Effector memory CD4-positive, alpha-beta T cell (primary cell): ENCODE measurements at regions not wholly inside any gene's neighbourhood (a gene's known extent, or its start where the extent isn't known, plus 50 kb on each side); places are given as distances from the start of the nearest gene placed in this dataset.

ENCODE experiments used
- DNase-seq, 3 donors: peaks; one replicate each; pipeline ENCODE4 v3.0.0-alpha.2; 2020
- H3K27ac ChIP-seq: 2 replicates; pipeline ENCODE4 v1.7.0; 2013; ENCODE audit warnings: mild to moderate bottlenecking, low read length, moderate library complexity; ENCODE audit not compliant: insufficient read depth, poor library complexity, severe bottlenecking
- H3K27me3 ChIP-seq: replicated peaks from 2 replicates; pipeline ENCODE4 v1.7.0; 2013; ENCODE audit warnings: mild to moderate bottlenecking, low read length; ENCODE audit not compliant: insufficient read depth, control insufficient read depth, poor library complexity, severe bottlenecking
- H3K36me3 ChIP-seq: 2 replicates; pipeline ENCODE4 v1.7.0; 2013; ENCODE audit warnings: mild to moderate bottlenecking, low read length, moderate library complexity; ENCODE audit not compliant: control insufficient read depth, insufficient read depth
- H3K4me1 ChIP-seq: 2 replicates; pipeline ENCODE4 v1.7.0; 2013; ENCODE audit warnings: low read length, mild to moderate bottlenecking; ENCODE audit not compliant: control insufficient read depth, insufficient read depth, poor library complexity, severe bottlenecking
- H3K4me3 ChIP-seq: 2 replicates; pipeline ENCODE4 v1.7.0; 2013; ENCODE audit warnings: low read length, low read depth, mild to moderate bottlenecking; ENCODE audit not compliant: insufficient read depth, poor library complexity, severe bottlenecking
- H3K9me3 ChIP-seq: 2 replicates; pipeline ENCODE4 v1.7.0; 2013; ENCODE audit warnings: mild to moderate bottlenecking, low read length, moderate library complexity; ENCODE audit not compliant: control insufficient read depth

DNA sequence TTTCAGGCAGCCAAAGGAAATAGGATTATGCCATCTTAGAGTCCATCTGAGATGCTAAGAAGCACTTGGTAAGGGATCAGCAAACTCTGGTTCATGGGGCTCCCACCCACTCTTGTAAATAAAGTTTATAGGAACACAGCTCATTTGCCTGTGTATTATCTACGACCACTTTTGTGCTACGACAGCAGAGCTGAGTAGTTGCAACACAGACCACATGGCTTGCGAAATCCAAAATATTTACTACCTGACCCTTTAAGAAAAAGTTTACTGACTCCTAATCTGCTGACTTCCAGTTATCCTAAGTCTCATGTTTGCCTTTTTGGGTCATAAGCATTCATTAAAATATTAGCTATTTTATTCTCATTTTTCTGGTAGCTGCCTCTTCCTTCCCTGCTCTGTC lies 859.0 kb downstream of the QKI start:
- Histone ChIP-seq H3K9me3 (no peaks in the 10 kb centered on the region), H3K36me3 (no peaks in the 10 kb centered on the region), H3K27ac (no peak overlapping the region), H3K27me3 (no peaks in the 10 kb centered on the region), H3K4me1 (no peaks in the 10 kb centered on the region), H3K4me3 (no peak overlapping the region)
- no peak for DNase-seq

DNA sequence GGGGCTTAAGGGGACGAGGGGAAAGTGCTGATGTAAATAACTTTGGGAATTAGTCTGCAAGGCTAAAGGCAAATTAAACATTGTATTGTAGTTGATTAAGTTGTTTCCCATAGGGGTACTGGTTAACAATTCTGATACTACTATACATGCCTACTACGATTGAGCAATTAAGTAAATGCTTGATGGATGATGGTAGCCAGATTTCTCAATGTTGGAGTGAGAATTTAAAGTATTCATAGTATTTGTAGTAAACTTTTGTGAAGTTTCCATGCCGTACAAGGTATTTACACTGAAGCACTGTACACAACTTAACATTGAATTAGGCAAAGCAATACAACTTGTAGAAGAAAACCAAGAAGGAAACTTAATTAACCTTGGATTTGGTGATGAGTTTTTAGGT lies 852.3 kb downstream of the QKI start:
- H3K27me3 ChIP-seq = no peaks in the 10 kb centered on the region
- no peak overlapping the region for H3K27ac ChIP-seq
- no peaks in the 10 kb centered on the region for H3K4me1 ChIP-seq
- H3K36me3 ChIP-seq = no peaks in the 10 kb centered on the region
- H3K4me3 ChIP-seq = no peak overlapping the region
- no peak for DNase-seq
- H3K9me3 ChIP-seq = no peaks in the 10 kb centered on the region

DNA sequence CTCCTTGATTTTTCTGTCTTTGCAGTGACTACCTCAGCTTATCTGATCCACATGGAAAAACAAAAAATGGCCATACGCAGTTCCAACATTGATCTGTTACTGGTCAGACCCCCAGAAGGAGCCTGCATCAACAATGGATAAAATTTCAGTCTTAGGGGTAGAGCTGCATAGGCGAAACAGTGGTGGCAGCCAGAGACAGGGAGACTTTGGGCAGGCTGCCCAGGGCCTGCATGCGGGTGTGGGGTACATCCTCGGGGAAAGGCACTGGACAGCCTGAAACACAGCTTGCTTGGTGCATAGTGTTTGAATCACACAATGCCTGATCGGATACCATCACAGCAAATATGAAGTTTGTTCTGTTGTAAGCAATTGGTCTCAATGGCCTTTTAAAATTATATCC lies 847.8 kb downstream of the QKI start:
- Histone ChIP-seq H3K4me1 (no peaks in the 10 kb centered on the region), H3K4me3 (no peak overlapping the region), H3K36me3 (no peaks in the 10 kb centered on the region), H3K27me3 (no peaks in the 10 kb centered on the region), H3K27ac (no peak overlapping the region), H3K9me3 (no peaks in the 10 kb centered on the region)
- no peak for DNase-seq

DNA sequence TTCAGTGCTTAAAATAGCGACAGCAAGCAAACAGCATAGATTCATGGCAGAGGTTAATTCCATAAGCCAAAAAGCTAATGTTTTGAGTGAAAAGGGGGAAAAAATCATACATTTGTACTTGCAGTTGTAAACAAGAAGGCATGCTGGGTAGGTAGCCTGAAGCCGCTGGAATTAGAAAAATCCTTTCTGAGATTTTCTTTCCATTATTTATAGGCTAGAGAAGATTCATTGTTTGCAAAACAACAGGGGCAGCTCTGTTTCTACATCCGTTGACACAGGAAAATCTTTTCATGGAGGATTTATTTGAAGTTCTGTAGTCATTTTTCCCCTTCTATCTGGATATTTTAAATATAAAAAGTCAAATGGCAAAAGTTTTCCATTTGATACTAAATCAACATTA lies 843.9 kb downstream of the QKI start:
- H3K36me3 ChIP-seq = no peaks in the 10 kb centered on the region
- H3K9me3 ChIP-seq = no peaks in the 10 kb centered on the region
- no peak for DNase-seq
- H3K4me1 ChIP-seq = no peaks in the 10 kb centered on the region
- no peak overlapping the region for H3K4me3 ChIP-seq
- H3K27me3 ChIP-seq = no peaks in the 10 kb centered on the region
- H3K27ac ChIP-seq = no peak overlapping the region

DNA sequence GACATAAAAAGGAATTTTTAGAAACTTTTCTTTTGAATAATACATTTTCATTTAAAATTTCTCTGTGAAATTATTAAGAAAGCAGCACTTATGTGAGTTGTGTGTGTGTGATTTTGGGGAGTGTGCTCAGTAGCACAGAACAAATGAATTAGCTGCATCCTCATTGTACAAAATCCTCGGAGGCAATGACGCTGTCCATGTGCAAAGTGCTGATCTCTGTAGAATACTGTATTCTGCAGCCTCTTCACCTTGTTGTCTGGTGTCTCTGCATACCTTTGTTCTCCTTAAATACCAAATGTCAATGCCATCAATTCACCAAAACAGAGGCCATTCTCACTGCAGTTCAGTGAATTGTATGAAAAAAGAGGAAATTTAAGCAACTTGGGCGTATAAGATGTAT lies 838.4 kb downstream of the QKI start:
- Histone ChIP-seq H3K27ac (no peak overlapping the region), H3K4me1 (no peaks in the 10 kb centered on the region), H3K4me3 (no peak overlapping the region), H3K9me3 (no peaks in the 10 kb centered on the region), H3K27me3 (no peaks in the 10 kb centered on the region), H3K36me3 (no peaks in the 10 kb centered on the region)
- no peak for DNase-seq

DNA sequence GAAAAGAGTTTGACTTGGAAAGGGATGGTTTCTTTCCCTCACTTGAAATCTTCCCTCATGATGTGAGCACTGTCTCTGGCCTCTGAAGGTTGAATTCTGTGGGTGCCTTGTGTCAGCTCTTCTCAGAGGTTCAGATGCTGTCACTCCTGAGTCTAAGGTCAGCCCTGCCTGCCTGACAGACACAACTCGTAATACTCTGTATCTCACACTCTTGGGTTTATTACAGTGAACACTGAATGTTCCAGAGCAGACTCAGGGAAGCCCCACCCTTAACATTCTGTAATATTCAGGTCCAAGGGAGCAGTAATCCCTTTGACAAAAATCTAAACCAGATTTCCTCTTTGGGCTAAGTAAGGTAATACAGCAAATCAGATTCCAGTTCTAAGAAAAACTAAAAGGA lies 837.8 kb downstream of the QKI start:
- no peaks in the 10 kb centered on the region for H3K9me3 ChIP-seq
- no peaks in the 10 kb centered on the region for H3K27me3 ChIP-seq
- no peak overlapping the region for H3K27ac ChIP-seq
- H3K4me3 ChIP-seq = no peak overlapping the region
- no peaks in the 10 kb centered on the region for H3K36me3 ChIP-seq
- H3K4me1 ChIP-seq = no peaks in the 10 kb centered on the region
- DNase-seq = no peak

DNA sequence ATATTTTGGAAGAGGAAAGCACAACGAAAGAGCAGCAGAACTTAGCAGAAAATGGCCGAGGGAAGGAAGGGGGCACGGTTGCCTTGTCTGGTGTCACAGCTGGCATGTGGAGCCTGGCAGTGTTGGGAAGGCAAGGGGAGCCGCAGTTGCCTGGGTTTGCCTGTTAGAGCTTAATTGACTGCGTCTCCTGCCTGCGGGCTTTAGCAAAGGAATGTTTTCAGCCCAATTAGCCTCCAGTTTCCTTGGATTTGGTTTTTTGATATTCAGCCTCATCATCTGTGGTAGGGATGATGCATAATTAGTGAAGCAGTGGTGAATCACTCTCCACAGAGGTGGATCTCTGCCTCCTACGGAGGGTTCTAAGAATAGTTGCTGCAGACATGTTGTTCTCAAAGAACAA lies 832.6 kb downstream of the QKI start:
- Histone ChIP-seq H3K4me1 (no peaks in the 10 kb centered on the region), H3K4me3 (no peak overlapping the region), H3K27me3 (no peaks in the 10 kb centered on the region), H3K36me3 (no peaks in the 10 kb centered on the region), H3K27ac (no peak overlapping the region), H3K9me3 (no peaks in the 10 kb centered on the region)
- no peak for DNase-seq

DNA sequence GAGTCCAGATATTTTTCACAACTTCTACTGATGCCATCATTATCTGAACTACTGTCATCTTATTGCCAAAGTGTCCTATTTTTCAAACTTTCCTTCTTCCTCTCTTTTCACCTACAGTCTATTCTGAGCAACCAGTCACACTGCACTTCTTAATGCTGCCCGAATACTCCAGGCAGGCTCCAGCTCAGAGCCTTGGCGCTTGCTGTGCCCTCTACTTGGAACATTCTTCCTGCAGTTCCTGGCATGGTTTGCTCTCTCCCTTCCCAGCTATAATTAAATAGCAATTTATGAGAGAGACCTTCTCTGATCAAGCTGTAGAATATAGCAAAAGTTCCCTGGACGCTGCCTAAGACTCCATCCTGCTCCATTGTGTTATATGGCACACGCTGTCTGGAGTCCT lies 831.6 kb downstream of the QKI start:
- Histone ChIP-seq H3K27ac (no peak overlapping the region), H3K27me3 (no peaks in the 10 kb centered on the region), H3K36me3 (no peaks in the 10 kb centered on the region), H3K4me1 (no peaks in the 10 kb centered on the region), H3K9me3 (no peaks in the 10 kb centered on the region), H3K4me3 (no peak overlapping the region)
- DNase-seq = no peak

DNA sequence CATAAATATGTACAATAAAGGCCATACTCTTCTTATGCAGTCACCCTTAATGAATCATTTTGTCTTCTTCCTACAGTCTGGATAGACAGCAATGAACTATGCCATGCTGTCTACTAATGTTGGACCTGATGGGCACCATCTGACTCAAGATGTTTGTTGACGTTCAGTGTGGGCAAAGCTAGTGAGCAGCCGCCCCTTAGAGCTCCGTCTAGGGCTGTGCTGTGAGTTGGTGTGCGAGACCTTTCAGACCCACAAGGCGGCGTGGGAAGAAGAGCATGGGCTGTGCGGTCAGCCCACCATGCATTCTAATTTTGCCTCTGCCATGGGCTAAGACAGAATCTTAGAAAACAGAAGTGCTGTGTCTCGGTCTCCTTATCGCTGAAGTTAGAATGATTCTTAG lies 829.4 kb downstream of the QKI start:
- no peaks in the 10 kb centered on the region for H3K27me3 ChIP-seq
- H3K4me3 ChIP-seq = no peak overlapping the region
- no peaks in the 10 kb centered on the region for H3K4me1 ChIP-seq
- H3K36me3 ChIP-seq = no peaks in the 10 kb centered on the region
- DNase-seq = no peak
- H3K9me3 ChIP-seq = no peaks in the 10 kb centered on the region
- H3K27ac ChIP-seq = no peak overlapping the region

DNA sequence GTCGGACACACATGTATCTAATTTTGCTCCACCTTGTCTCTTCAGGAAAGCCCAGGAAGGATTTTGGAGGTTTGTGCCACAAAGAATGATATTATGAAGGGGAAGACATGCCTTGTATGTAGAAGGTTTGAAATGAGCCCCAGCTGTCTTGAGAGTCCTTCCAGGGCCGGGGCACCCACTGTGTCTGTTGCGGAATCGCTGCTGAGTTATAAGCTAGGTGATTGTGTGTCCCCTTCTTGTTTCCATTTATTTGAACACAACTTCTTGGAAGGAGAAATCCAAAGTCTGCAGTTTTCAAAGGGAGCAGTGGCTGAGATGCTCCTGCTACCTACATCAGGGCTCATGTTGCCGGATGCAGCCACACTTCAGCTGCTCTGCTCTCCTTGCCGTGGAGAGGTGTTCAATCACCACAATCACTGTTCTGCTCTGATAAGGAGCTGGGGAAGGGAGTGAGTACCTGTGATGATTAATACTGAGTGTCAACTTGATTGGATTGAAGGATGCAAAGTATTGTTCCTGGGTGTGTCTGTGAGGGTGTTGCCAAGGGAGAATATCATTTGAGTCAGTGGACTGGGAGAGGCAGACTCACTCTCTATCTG lies 828.6 kb downstream of the QKI start:
- Histone ChIP-seq H3K27ac (no peak overlapping the region), H3K36me3 (no peaks in the 10 kb centered on the region), H3K4me1 (no peaks in the 10 kb centered on the region), H3K27me3 (no peaks in the 10 kb centered on the region), H3K9me3 (no peaks in the 10 kb centered on the region), H3K4me3 (no peak overlapping the region)
- no peak for DNase-seq

DNA sequence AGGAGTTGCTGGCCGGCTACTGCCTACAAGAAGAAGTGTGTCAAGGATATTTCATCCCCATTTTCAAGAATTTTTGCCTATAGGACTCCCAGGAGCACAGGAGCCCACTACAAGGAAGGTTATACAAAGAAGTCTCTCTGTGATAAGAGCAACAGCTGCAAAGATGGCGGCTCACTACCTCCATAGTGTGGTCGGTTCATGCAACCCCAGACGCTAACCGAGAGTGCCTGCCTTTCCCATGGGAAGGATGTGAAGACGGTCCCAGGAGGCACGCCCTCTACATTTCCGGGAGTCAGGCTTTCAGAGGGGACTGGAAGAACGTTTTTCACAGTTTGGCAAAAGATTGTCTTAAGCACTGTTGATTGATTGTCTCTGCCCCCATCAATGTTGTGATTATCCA lies 816.3 kb downstream of the QKI start:
- Histone ChIP-seq H3K27me3 (no peaks in the 10 kb centered on the region), H3K4me1 (no peaks in the 10 kb centered on the region), H3K4me3 (no peak overlapping the region), H3K27ac (no peak overlapping the region), H3K36me3 (no peaks in the 10 kb centered on the region), H3K9me3 (no peaks in the 10 kb centered on the region)
- DNase-seq = no peak
